OCI-LY1 (cell line): ENCODE measurements at regions not wholly inside any gene's neighbourhood (a gene's known extent, or its start where the extent isn't known, plus 50 kb on each side); places are given as distances from the start of the nearest gene placed in this dataset.

Experiments used
- H2AFZ ChIP-seq: fragments of 200-600 bp; sonication (generic), shearing (Covaris generic); 2 replicates; pipeline ENCODE4 v1.6.0; 2014; ENCODE audit warnings: antibody characterized with exemption, mild to moderate bottlenecking, low read length
- H3F3A ChIP-seq: fragments of 200-600 bp; sonication (generic), shearing (Covaris generic); 2 replicates; pipeline ENCODE4 v1.6.0; 2014; ENCODE audit warnings: mild to moderate bottlenecking, antibody characterized with exemption, low read length, moderate library complexity; ENCODE audit not compliant: insufficient read depth
- H3K27ac ChIP-seq: fragments of 200-600 bp; sonication (generic); 2 replicates; pipeline ENCODE4 v1.5.1; 2014; ENCODE audit warnings: low read length, mixed run types, mild to moderate bottlenecking, low read depth; ENCODE audit not compliant: poor library complexity, severe bottlenecking
- H3K27me3 ChIP-seq: fragments of 200-600 bp; sonication (generic); 2 replicates; pipeline ENCODE4 v1.6.0; 2014; ENCODE audit warnings: antibody characterized with exemption, mild to moderate bottlenecking, low read length, moderate library complexity; ENCODE audit not compliant: insufficient read depth
- H3K36me3 ChIP-seq: fragments of 200-600 bp; sonication (generic); 2 replicates; pipeline ENCODE4 v1.6.1; 2014; ENCODE audit warnings: mild to moderate bottlenecking, antibody characterized with exemption, low read length, moderate library complexity, mixed read lengths; ENCODE audit not compliant: insufficient read depth
- H3K4me1 ChIP-seq: fragments of 200-600 bp; sonication (generic); 2 replicates; pipeline ENCODE4 v1.5.1; 2014; ENCODE audit warnings: mild to moderate bottlenecking, low read length, moderate library complexity; ENCODE audit not compliant: insufficient read depth, severe bottlenecking
- H3K4me2 ChIP-seq: fragments of 200-600 bp; sonication (generic), shearing (Covaris generic); 2 replicates; pipeline ENCODE4 v1.6.1; 2014; ENCODE audit warnings: low read length
- H3K4me3 ChIP-seq: fragments of 200-600 bp; sonication (generic); 2 replicates; pipeline ENCODE4 v1.5.1; 2014; ENCODE audit warnings: low read length, low read depth, mild to moderate bottlenecking, mixed read lengths; ENCODE audit not compliant: poor library complexity, severe bottlenecking
- H3K79me2 ChIP-seq: fragments of 200-600 bp; shearing (Covaris generic); 2 replicates; pipeline ENCODE4 v1.6.1; 2016; ENCODE audit warnings: mixed run types, low read length, mixed read lengths; ENCODE audit not compliant: insufficient read depth
- H3K9ac ChIP-seq: fragments of 200-600 bp; sonication (generic), shearing (Covaris generic); 2 replicates; pipeline ENCODE4 v1.6.1; 2014; ENCODE audit warnings: mild to moderate bottlenecking, low read length, mixed read lengths
- H3K9me2 ChIP-seq: fragments of 200-600 bp; sonication (generic), shearing (Covaris generic); 2 replicates; pipeline ENCODE4 v1.6.1; 2014; ENCODE audit warnings: low read depth, mild to moderate bottlenecking, low read length, mixed read lengths
- H3K9me3 ChIP-seq: fragments of 200-600 bp; shearing (Covaris generic); 2 replicates; pipeline ENCODE4 v1.6.1; 2014; ENCODE audit warnings: low read length, mixed read lengths
- H4K20me1 ChIP-seq: fragments of 200-600 bp; sonication (generic), shearing (Covaris generic); 2 replicates; pipeline ENCODE4 v1.6.0; 2016; ENCODE audit warnings: mild to moderate bottlenecking, low read length; ENCODE audit not compliant: insufficient read depth
- EZH2 ChIP-seq: fragments of 200-600 bp; sonication (generic), shearing (Covaris generic); IDR thresholded peaks from 2 replicates; pipeline ENCODE4 v1.8.0; 2017; ENCODE audit warnings: borderline replicate concordance, mixed run types, mild to moderate bottlenecking, antibody characterized with exemption, low read length, moderate library complexity, mixed read lengths
- TF ChIP-seq, protein P1 (sequence below): fragments of 200-600 bp; sonication (generic), shearing (Covaris generic); IDR thresholded peaks from 2 replicates; pipeline ENCODE4 v1.5.1; 2017; ENCODE audit warnings: mild to moderate bottlenecking, antibody characterized with exemption, low read length, moderate library complexity, mixed read lengths

DNA sequence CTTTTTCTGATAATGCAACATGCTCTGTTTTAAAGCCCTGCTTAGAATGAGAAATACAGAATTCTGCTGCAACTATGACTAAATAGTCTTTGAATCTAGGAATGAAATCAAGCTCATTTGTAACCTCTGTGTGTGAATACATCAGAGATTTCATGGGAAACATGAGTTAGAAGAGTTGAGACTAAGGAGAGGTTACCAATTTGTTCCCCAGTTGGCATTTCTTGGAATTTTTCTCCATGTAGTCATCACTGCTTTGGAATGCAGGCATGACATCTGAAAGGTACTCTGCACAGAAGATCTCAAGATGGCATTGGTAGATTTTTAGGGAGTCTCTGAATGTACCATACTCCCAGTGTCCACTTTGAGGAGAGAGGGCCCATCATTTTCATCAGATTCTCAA lies 237.2 kb downstream of the TFAP2A start:
- H3K79me2 ChIP-seq: no peaks in the 10 kb centered on the region
- H3K9me3 ChIP-seq: no peaks in the 10 kb centered on the region
- H2AFZ ChIP-seq: no peak overlapping the region
- no peaks in the 10 kb centered on the region for H3K9me2 ChIP-seq
- H3K4me1 ChIP-seq: no peaks in the 10 kb centered on the region
- H3F3A ChIP-seq: no peaks in the 10 kb centered on the region
- H3K4me3 ChIP-seq: no peak overlapping the region
- no peak overlapping the region for H3K27ac ChIP-seq
- H3K9ac ChIP-seq: no peak overlapping the region
- H3K27me3 ChIP-seq: no peaks in the 10 kb centered on the region
- no peak overlapping the region for H3K4me2 ChIP-seq
- no peaks in the 10 kb centered on the region for H4K20me1 ChIP-seq
- TF ChIP-seq, protein P1, sequence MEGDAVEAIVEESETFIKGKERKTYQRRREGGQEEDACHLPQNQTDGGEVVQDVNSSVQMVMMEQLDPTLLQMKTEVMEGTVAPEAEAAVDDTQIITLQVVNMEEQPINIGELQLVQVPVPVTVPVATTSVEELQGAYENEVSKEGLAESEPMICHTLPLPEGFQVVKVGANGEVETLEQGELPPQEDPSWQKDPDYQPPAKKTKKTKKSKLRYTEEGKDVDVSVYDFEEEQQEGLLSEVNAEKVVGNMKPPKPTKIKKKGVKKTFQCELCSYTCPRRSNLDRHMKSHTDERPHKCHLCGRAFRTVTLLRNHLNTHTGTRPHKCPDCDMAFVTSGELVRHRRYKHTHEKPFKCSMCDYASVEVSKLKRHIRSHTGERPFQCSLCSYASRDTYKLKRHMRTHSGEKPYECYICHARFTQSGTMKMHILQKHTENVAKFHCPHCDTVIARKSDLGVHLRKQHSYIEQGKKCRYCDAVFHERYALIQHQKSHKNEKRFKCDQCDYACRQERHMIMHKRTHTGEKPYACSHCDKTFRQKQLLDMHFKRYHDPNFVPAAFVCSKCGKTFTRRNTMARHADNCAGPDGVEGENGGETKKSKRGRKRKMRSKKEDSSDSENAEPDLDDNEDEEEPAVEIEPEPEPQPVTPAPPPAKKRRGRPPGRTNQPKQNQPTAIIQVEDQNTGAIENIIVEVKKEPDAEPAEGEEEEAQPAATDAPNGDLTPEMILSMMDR: no peak
- no peak for TF ChIP-seq EZH2
- no peaks in the 10 kb centered on the region for H3K36me3 ChIP-seq

DNA sequence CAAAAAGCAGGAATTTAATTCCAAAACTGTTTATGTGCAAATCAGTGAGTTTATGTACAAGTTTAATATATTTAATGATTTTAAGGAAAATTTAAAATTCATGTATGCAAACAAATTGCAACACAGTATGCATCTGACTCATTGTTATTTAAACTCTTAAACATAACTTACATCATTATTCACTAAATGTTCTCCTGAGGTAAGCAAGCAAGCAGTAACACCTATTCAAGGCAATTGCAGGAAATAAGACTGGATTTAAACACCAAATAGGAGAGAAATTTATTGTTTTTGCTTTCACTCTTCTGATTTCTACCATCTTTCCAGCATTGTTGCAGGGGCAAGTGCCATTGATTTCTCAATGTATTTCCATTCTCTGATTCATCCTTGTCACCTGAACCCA lies 239.5 kb downstream of the TFAP2A start:
- H3K27me3 ChIP-seq: no peaks in the 10 kb centered on the region
- TF ChIP-seq, protein P1: no peak
- TF ChIP-seq EZH2: no peak
- H3K4me2 ChIP-seq: no peak overlapping the region
- H3F3A ChIP-seq: no peaks in the 10 kb centered on the region
- no peak overlapping the region for H3K4me3 ChIP-seq
- no peaks in the 10 kb centered on the region for H3K36me3 ChIP-seq
- H2AFZ ChIP-seq: no peak overlapping the region
- H4K20me1 ChIP-seq: no peaks in the 10 kb centered on the region
- H3K9ac ChIP-seq: no peak overlapping the region
- no peak overlapping the region for H3K27ac ChIP-seq
- no peaks in the 10 kb centered on the region for H3K9me3 ChIP-seq
- no peaks in the 10 kb centered on the region for H3K4me1 ChIP-seq
- H3K79me2 ChIP-seq: no peaks in the 10 kb centered on the region
- H3K9me2 ChIP-seq: no peaks in the 10 kb centered on the region

DNA sequence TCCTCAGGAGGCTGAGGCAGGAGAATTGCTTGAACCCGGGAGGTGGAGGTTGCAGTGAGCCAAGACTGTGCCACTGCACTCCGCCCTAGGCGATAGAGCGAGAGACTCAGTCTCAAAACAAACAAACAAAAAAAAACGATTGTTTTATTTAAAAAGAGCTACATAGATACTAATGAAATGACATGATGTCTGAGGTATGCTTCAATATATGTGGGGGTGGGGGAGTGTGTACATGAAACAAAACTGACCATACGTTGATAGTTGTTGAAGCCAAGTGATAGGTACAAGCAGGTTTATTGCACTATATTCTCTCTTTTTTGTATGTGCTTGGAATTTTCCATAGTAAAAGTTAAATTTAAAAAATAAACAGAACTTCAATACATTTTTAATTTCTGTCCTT lies 240.1 kb downstream of the TFAP2A start:
- H3K4me2 ChIP-seq: no peak overlapping the region
- H3K4me3 ChIP-seq: no peak overlapping the region
- H3K36me3 ChIP-seq: no peaks in the 10 kb centered on the region
- no peaks in the 10 kb centered on the region for H4K20me1 ChIP-seq
- no peaks in the 10 kb centered on the region for H3K79me2 ChIP-seq
- no peaks in the 10 kb centered on the region for H3K9me3 ChIP-seq
- TF ChIP-seq EZH2: no peak
- TF ChIP-seq, protein P1: no peak
- no peak overlapping the region for H2AFZ ChIP-seq
- no peaks in the 10 kb centered on the region for H3K4me1 ChIP-seq
- no peaks in the 10 kb centered on the region for H3K27me3 ChIP-seq
- H3K27ac ChIP-seq: no peak overlapping the region
- H3K9me2 ChIP-seq: no peaks in the 10 kb centered on the region
- no peaks in the 10 kb centered on the region for H3F3A ChIP-seq
- H3K9ac ChIP-seq: no peak overlapping the region
